NB4 (cell line): ENCODE measurements at regions not wholly inside any gene's neighbourhood (a gene's known extent, or its start where the extent isn't known, plus 50 kb on each side); places are given as distances from the start of the nearest gene placed in this dataset.
"Not testable (repeated sequence)": the region's sequence is repeated elsewhere in the genome, so short reads cannot be mapped to it uniquely, and the experiment has no call there.

ENCODE experiments used
- DNase-seq: peaks from one replicate; pipeline ENCODE4 v3.0.0; 2010; ENCODE audit warnings: low read depth
- H3K4me3 ChIP-seq: one replicate; pipeline ENCODE4 v1.5.1; 2011; ENCODE audit warnings: mild to moderate bottlenecking, low read depth, low read length, moderate library complexity
- MYC ChIP-seq: IDR thresholded peaks from 2 replicates; pipeline ENCODE4 v1.6.1; 2011; ENCODE audit warnings: low read depth, low read length
- POLR2A ChIP-seq: IDR thresholded peaks from 2 replicates; pipeline ENCODE4 v1.6.1; 2011; ENCODE audit warnings: mild to moderate bottlenecking; ENCODE audit not compliant: insufficient read length; ENCODE audit errors: extremely low read depth
- TF ChIP-seq, protein P1 (sequence below): IDR thresholded peaks from 2 replicates; pipeline ENCODE4 v1.6.1; 2011; ENCODE audit warnings: low read depth, low read length
- TF ChIP-seq, protein P2 (sequence below): IDR thresholded peaks from one replicate; pipeline ENCODE4 v1.5.1; 2012; ENCODE audit warnings: low read depth, low read length

DNA sequence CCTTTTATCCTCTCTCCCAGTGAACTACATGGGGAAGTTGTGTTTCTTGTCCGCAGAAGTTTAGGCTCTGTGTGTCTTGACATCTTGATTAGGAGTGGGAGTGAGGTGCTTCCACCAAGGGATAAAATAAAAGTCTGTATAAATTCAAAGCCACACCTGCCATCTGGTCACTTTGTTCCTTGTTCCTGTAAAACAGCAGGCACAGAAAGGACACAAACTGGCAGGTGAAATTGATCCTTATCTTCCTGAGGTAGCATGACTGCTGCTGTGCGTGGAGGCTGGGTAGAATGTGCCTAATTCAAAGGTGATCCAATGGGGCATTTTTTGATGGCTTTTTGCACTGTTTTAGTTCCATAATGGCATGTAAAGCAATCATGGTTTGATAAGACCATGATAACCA is 104.3 kb upstream of the KITLG start:
- TF ChIP-seq, protein P1, sequence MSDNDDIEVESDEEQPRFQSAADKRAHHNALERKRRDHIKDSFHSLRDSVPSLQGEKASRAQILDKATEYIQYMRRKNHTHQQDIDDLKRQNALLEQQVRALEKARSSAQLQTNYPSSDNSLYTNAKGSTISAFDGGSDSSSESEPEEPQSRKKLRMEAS = no peak
- TF ChIP-seq, protein P2, sequence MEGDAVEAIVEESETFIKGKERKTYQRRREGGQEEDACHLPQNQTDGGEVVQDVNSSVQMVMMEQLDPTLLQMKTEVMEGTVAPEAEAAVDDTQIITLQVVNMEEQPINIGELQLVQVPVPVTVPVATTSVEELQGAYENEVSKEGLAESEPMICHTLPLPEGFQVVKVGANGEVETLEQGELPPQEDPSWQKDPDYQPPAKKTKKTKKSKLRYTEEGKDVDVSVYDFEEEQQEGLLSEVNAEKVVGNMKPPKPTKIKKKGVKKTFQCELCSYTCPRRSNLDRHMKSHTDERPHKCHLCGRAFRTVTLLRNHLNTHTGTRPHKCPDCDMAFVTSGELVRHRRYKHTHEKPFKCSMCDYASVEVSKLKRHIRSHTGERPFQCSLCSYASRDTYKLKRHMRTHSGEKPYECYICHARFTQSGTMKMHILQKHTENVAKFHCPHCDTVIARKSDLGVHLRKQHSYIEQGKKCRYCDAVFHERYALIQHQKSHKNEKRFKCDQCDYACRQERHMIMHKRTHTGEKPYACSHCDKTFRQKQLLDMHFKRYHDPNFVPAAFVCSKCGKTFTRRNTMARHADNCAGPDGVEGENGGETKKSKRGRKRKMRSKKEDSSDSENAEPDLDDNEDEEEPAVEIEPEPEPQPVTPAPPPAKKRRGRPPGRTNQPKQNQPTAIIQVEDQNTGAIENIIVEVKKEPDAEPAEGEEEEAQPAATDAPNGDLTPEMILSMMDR = no peak
- TF ChIP-seq MYC (no peak), POLR2A (no peak)
- H3K4me3 ChIP-seq = no peak overlapping the region
- no peak for DNase-seq

DNA sequence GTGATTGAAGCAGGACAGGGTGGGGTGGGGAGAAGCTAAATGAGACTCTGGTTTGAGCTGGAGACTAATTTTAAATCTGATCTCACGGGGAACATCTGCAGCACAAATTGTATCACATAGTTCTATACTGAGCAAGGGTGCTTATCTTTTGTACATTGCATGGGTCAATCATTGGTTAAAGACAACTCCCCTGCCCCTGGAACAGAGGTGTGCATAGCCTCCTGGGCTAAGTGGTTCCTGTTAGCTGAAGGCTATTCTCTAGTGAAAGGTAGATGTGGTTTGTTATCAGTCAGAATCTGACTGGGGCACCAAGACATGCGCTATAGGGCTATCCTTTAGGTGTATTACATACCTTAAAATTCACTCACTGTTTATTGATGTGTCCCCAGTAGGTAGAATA is 103.9 kb upstream of the KITLG start:
- H3K4me3 ChIP-seq = no peak overlapping the region
- DNase-seq = no peak
- TF ChIP-seq POLR2A (no peak), MYC (no peak)
- TF ChIP-seq, protein P2 = no peak
- TF ChIP-seq, protein P1 = no peak

DNA sequence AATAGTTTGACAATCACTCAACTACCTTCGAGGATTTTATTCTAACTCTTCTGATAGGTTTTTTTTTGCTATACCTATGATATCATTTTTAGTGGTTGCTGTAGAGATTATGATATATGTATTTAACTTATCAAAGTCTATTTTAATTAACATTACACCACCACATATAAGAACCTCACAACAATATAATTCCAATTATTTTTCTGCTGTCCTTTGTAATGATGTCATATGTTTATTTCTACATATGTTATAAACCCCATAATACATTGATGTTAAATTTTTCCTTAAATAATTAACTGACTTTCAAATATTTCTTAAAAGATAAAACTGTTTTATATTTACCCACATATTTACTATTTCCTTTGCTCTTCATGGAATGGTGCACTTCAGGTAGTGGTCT is 103.4 kb upstream of the KITLG start:
- no peak overlapping the region for H3K4me3 ChIP-seq
- DNase-seq = no peak
- TF ChIP-seq, protein P2 = no peak
- TF ChIP-seq MYC (no peak), POLR2A (no peak)
- TF ChIP-seq, protein P1 = no peak

DNA sequence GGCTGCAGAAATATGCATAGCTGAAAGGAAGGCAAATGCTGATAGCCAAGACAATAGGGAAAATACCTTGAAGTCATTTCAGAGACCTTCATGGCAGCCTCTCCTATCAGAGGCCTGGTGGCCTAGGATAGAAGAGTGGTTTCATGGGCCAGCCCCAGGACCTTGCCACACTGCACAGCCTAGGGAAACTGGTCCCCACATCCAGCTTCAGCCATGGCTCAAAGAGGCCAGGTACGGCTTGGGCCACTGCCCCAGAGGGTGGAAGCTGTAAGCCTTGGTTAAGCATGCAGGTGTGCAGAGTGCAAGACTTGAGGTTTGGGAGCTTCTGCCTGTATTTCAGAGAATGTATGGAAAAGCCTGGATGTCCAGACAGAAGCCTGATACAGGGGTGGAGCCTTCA is 101.0 kb upstream of the KITLG start:
- DNase-seq = no peak
- H3K4me3 ChIP-seq = no peak overlapping the region
- TF ChIP-seq, protein P1 = no peak
- TF ChIP-seq MYC (no peak), POLR2A (no peak)
- TF ChIP-seq, protein P2 = no peak

DNA sequence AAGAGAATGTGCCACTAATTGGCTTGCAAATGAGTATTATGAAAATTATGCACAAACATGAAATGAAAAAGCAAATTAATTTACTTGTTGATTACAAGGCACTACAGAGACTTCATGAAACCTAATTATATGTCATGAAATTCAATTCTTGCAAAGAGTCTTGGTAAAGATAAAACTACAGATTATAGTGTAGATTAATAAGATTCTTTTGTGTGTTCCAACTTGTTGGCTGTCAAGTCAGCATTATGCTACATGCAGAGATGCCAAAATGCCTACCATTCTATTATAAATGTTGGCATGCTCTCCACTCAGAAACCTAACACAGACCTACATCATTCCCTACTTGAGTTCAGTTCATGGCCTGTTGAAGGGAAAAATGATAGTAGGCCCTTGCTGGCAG is 97.2 kb upstream of the KITLG start:
- TF ChIP-seq MYC (no peak), POLR2A (no peak)
- TF ChIP-seq, protein P2 = no peak
- TF ChIP-seq, protein P1 = no peak

DNA sequence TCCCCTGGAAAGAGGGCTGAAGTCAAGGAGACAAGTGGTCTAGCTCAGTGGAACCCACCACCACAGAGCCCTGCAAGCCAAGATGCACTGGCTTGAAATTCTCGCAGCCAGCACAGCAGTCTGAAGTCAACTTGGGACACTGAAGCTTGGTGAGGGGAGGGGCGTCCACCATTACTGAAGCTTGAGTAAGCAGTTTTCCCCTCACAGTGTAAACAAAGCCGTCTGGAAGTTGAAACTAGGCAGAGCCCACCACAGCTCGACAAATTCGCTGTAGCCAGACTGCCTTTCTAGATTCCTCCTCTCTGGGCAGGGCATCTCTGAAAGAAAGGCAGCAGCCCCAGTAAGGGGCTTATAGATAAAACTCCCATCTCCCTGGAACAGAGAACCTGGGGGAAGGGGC is 87.3 kb upstream of the KITLG start:
- DNase-seq, H3K4me3 ChIP-seq: not testable (repeated sequence)

More for the DNA sequence above, 97.2 kb upstream of the KITLG start:
- DNase-seq = no peak
- no peak overlapping the region for H3K4me3 ChIP-seq
